Astrocyte (in vitro differentiated cells and primary cell): ENCODE measurements at regions not wholly inside any gene's neighbourhood (a gene's known extent, or its start where the extent isn't known, plus 50 kb on each side); places are given as distances from the start of the nearest gene placed in this dataset.

ENCODE experiments used
- DNase-seq: peaks from one replicate; pipeline ENCODE4 v3.0.0-alpha.2; 2010; ENCODE audit warnings: low read depth
- FAIRE-seq: peaks from 2 replicates; lab custom pipeline; 2011; peaks lifted over from hg19 to GRCh38; lab: Jason Lieb, UNC
- H2AFZ ChIP-seq: 2 replicates; pipeline ENCODE4 v1.6.0; 2012; ENCODE audit warnings: low read depth, low read length, inconsistent platforms
- H3K27ac ChIP-seq: 2 replicates; pipeline ENCODE4 v1.5.1; 2011; ENCODE audit warnings: low read depth, low read length, inconsistent platforms
- H3K27me3 ChIP-seq: 2 replicates; pipeline ENCODE4 v1.6.0; 2011; ENCODE audit warnings: low read length, inconsistent platforms; ENCODE audit not compliant: insufficient read depth
- H3K36me3 ChIP-seq: 2 replicates; pipeline ENCODE4 v1.5.1; 2011; ENCODE audit warnings: low read length, inconsistent platforms; ENCODE audit not compliant: insufficient read depth
- H3K4me1 ChIP-seq: 2 replicates; pipeline ENCODE4 v1.5.1; 2011; ENCODE audit warnings: low read length, inconsistent platforms; ENCODE audit not compliant: insufficient read depth
- H3K4me2 ChIP-seq: 2 replicates; pipeline ENCODE4 v1.6.0; 2012; ENCODE audit warnings: low read length, inconsistent platforms
- H3K4me3 ChIP-seq: 2 replicates; pipeline ENCODE4 v1.5.1; 2011; ENCODE audit warnings: low read depth, mild to moderate bottlenecking, low read length, inconsistent platforms; ENCODE audit not compliant: insufficient read depth
- H3K79me2 ChIP-seq: 2 replicates; pipeline ENCODE4 v1.6.0; 2012; ENCODE audit warnings: mild to moderate bottlenecking, low read length, inconsistent platforms; ENCODE audit not compliant: insufficient read depth
- H3K9ac ChIP-seq: 2 replicates; pipeline ENCODE4 v1.6.0; 2012; ENCODE audit warnings: mild to moderate bottlenecking, low read length, inconsistent platforms
- H3K9me3 ChIP-seq: 2 replicates; pipeline ENCODE4 v1.5.1; 2012; ENCODE audit warnings: low read depth, mild to moderate bottlenecking, low read length, inconsistent platforms; ENCODE audit not compliant: insufficient read depth
- H4K20me1 ChIP-seq: 2 replicates; pipeline ENCODE4 v1.6.0; 2012; ENCODE audit warnings: low read length, inconsistent platforms; ENCODE audit not compliant: insufficient read depth
- H3K27ac Mint-ChIP-seq: one replicate; pipeline ENCODE4 v1.8.0; 2021; ENCODE audit warnings: mild to moderate bottlenecking, mixed read lengths; ENCODE audit not compliant: unreplicated experiment
- H3K27me3 Mint-ChIP-seq: one replicate; pipeline ENCODE4 v1.8.0; 2021; ENCODE audit warnings: low read depth, mixed read lengths; ENCODE audit not compliant: unreplicated experiment
- H3K36me3 Mint-ChIP-seq: one replicate; pipeline ENCODE4 v1.8.0; 2021; ENCODE audit warnings: low read depth, mixed read lengths; ENCODE audit not compliant: unreplicated experiment
- H3K4me1 Mint-ChIP-seq: one replicate; pipeline ENCODE4 v1.8.0; 2021; ENCODE audit warnings: low read depth, mixed read lengths; ENCODE audit not compliant: unreplicated experiment
- H3K4me3 Mint-ChIP-seq: one replicate; pipeline ENCODE4 v1.8.0; 2021; ENCODE audit warnings: mild to moderate bottlenecking, moderate library complexity, mixed read lengths; ENCODE audit not compliant: unreplicated experiment
- H3K9me3 Mint-ChIP-seq: one replicate; pipeline ENCODE4 v1.8.0; 2021; ENCODE audit warnings: mild to moderate bottlenecking, mixed read lengths; ENCODE audit not compliant: unreplicated experiment
- EZH2 ChIP-seq: IDR thresholded peaks from 2 replicates; pipeline ENCODE4 v1.6.1; 2012; ENCODE audit warnings: mild to moderate bottlenecking, low read length, inconsistent platforms; ENCODE audit not compliant: insufficient read depth
- TF ChIP-seq, protein P1 (sequence below): IDR thresholded peaks from 2 replicates; pipeline ENCODE4 v1.5.1; 2011; ENCODE audit warnings: low read depth, mild to moderate bottlenecking, inconsistent platforms, low read length, moderate library complexity; ENCODE audit not compliant: insufficient read depth

DNA sequence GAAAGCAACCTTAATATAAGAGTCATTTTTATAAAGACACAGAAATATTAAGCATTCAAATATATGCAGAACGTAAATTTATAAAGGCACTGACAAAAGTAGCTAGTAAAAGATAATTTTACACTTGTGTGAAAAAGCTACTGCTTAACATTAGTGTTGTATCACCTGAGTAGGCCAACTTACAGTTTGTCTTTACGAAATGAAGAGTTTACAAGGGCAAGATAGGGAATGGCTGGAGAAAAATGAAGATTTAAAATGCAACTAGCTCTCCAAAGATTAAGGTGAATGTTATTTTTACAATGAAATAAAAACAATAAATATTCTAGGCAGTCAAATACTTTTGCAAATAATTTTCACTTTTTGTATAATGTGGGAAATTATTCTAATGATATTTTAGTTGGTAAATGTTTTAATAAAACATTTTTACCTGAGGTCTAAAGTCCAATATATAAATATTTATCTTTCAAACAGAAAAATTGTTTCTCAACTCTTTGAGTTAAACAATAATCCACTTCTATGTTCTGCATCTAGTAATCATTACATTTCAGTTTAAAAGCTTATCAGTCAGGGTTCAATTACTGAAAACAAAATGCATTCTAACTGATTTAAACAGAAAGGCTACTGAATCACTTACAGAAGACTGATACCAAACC, 382.6 kb downstream of the IPMK start:
- Mint-ChIP-seq H3K9me3 (peaks cover 2% of the 10 kb centered on the region), H3K36me3 (no peaks in the 10 kb centered on the region), H3K4me1 (no peaks in the 10 kb centered on the region), H3K27ac (no peak overlapping the region), H3K4me3 (no peak overlapping the region), H3K27me3 (no peaks in the 10 kb centered on the region)
- Histone ChIP-seq H3K4me2 (no peak overlapping the region), H4K20me1 (no peaks in the 10 kb centered on the region), H3K4me1 (no peaks in the 10 kb centered on the region), H3K9ac (no peak overlapping the region), H3K27me3 (no peaks in the 10 kb centered on the region), H2AFZ (no peak overlapping the region), H3K36me3 (no peaks in the 10 kb centered on the region), H3K27ac (no peak overlapping the region), H3K9me3 (no peaks in the 10 kb centered on the region), H3K4me3 (no peak overlapping the region), H3K79me2 (no peaks in the 10 kb centered on the region)
- no peak for TF ChIP-seq EZH2
- TF ChIP-seq, protein P1, sequence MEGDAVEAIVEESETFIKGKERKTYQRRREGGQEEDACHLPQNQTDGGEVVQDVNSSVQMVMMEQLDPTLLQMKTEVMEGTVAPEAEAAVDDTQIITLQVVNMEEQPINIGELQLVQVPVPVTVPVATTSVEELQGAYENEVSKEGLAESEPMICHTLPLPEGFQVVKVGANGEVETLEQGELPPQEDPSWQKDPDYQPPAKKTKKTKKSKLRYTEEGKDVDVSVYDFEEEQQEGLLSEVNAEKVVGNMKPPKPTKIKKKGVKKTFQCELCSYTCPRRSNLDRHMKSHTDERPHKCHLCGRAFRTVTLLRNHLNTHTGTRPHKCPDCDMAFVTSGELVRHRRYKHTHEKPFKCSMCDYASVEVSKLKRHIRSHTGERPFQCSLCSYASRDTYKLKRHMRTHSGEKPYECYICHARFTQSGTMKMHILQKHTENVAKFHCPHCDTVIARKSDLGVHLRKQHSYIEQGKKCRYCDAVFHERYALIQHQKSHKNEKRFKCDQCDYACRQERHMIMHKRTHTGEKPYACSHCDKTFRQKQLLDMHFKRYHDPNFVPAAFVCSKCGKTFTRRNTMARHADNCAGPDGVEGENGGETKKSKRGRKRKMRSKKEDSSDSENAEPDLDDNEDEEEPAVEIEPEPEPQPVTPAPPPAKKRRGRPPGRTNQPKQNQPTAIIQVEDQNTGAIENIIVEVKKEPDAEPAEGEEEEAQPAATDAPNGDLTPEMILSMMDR, result no peak
- no peak for DNase-seq
- FAIRE-seq, result no peak

GRCh38 chr10:57884407-57884806, 383.3 kb downstream of the IPMK start:
- Mint-ChIP-seq H3K4me3 (no peak overlapping the region), H3K4me1 (no peaks in the 10 kb centered on the region), H3K27me3 (no peaks in the 10 kb centered on the region), H3K27ac (no peak overlapping the region), H3K36me3 (no peaks in the 10 kb centered on the region), H3K9me3 (peaks cover 2% of the 10 kb centered on the region)
- FAIRE-seq (no peak), DNase-seq (no peak)
- no peak overlapping the region for H3K27ac ChIP-seq
- TF ChIP-seq, protein P1, result no peak
- no peak for TF ChIP-seq EZH2
- no peaks in the 10 kb centered on the region for H4K20me1 ChIP-seq
- H3K27me3 ChIP-seq, result no peaks in the 10 kb centered on the region
- no peaks in the 10 kb centered on the region for H3K79me2 ChIP-seq
- no peaks in the 10 kb centered on the region for H3K9me3 ChIP-seq
- no peak overlapping the region for H2AFZ ChIP-seq
- H3K4me1 ChIP-seq, result no peaks in the 10 kb centered on the region
- no peak overlapping the region for H3K4me2 ChIP-seq
- H3K36me3 ChIP-seq, result no peaks in the 10 kb centered on the region
- H3K9ac ChIP-seq, result no peak overlapping the region
- no peak overlapping the region for H3K4me3 ChIP-seq

- Histone ChIP-seq H3K27me3 (no peaks in the 10 kb centered on the region), H3K9ac (no peak overlapping the region), H3K4me1 (no peaks in the 10 kb centered on the region), H3K79me2 (no peaks in the 10 kb centered on the region), H4K20me1 (no peaks in the 10 kb centered on the region), H2AFZ (no peak overlapping the region), H3K4me2 (no peak overlapping the region), H3K36me3 (no peaks in the 10 kb centered on the region), H3K4me3 (no peak overlapping the region), H3K27ac (no peak overlapping the region), H3K9me3 (no peaks in the 10 kb centered on the region)
- TF ChIP-seq, protein P1, result no peak
- TF ChIP-seq EZH2, result no peak
- no peak for FAIRE-seq
- DNase-seq, result no peak
- no peaks in the 10 kb centered on the region for H3K4me1 Mint-ChIP-seq
- no peak overlapping the region for H3K4me3 Mint-ChIP-seq
- H3K9me3 Mint-ChIP-seq, result no peaks in the 10 kb centered on the region
- no peak overlapping the region for H3K27ac Mint-ChIP-seq
- H3K36me3 Mint-ChIP-seq, result no peaks in the 10 kb centered on the region
- H3K27me3 Mint-ChIP-seq, result no peaks in the 10 kb centered on the region
Measured at GRCh38 chr10:57880446-57881227, 387.1 kb downstream of the IPMK start.
